ENCODE measurements at regions not wholly inside any gene's neighbourhood (a gene's known extent, or its start where the extent isn't known, plus 50 kb on each side); places are given as distances from the start of the nearest gene placed in this dataset.

DNA sequence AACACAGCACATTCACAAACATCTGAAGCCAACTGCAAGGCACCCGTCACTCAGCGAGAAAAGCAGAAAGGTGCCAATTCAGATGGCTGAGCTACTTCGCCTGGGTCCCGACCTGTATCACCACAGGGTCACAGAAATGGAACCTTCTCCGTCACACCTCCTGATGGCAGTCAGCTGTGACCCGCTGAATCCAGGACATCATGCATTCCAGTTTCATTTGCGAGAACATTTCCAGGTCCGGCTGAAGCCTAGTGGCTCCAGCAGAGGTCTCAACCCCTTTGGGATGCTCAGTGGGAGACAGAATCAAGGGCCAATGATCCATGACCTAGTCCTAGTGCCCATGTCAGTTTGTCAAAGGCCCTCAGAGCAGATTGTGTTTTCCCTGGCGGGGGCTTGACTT, 193.6 kb upstream of the KLF14 start:
- no peak for TF ChIP-seq POLR2A (IDR thresholded peaks at IDR 0.05)
- TF ChIP-seq, protein P1, sequence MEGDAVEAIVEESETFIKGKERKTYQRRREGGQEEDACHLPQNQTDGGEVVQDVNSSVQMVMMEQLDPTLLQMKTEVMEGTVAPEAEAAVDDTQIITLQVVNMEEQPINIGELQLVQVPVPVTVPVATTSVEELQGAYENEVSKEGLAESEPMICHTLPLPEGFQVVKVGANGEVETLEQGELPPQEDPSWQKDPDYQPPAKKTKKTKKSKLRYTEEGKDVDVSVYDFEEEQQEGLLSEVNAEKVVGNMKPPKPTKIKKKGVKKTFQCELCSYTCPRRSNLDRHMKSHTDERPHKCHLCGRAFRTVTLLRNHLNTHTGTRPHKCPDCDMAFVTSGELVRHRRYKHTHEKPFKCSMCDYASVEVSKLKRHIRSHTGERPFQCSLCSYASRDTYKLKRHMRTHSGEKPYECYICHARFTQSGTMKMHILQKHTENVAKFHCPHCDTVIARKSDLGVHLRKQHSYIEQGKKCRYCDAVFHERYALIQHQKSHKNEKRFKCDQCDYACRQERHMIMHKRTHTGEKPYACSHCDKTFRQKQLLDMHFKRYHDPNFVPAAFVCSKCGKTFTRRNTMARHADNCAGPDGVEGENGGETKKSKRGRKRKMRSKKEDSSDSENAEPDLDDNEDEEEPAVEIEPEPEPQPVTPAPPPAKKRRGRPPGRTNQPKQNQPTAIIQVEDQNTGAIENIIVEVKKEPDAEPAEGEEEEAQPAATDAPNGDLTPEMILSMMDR (IDR thresholded peaks at IDR 0.05) = no peak
